GM12878 (cell line): ENCODE measurements at regions not wholly inside any gene's neighbourhood (a gene's known extent, or its start where the extent isn't known, plus 50 kb on each side); places are given as distances from the start of the nearest gene placed in this dataset.

ENCODE experiments used
- ATAC-seq: fragments of 200-7000 bp; cut with Tn5 transposase; 3 replicates; pipeline ENCODE4 v1.9.1; 2020; ENCODE audit warnings: mild to moderate bottlenecking, moderate library complexity
- BruUV-seq: library from RNA; stranded (reverse); fragments of 400-500 nt; replicated peaks from 2 replicates; lab custom pipeline; 2021; lab: Mats Ljungman, UMichigan
- CTCF ChIA-PET: fragments of 300-600 bp; sonication (Branson Sonifier 250); formaldehyde crosslinking; extraction: SDS; loops from one replicate; lab custom pipeline; 2021; ENCODE audit warnings: inconsistent platforms; lab: Yijun Ruan, JAX
- POLR2A ChIA-PET: fragments of 350-600 bp; formaldehyde crosslinking; extraction: SDS; loops from one replicate; lab custom pipeline; 2021; ENCODE audit warnings: inconsistent platforms; lab: Charles Lee
- RAD21 ChIA-PET: fragments of 300-600 bp; sonication (Branson Sonifier 250); formaldehyde crosslinking; loops from one replicate; lab custom pipeline; 2023; ENCODE audit warnings: antibody characterized with exemption; ENCODE audit not compliant: unreplicated experiment; lab: Charles Lee
- SMC1A ChIA-PET: fragments of 300-600 bp; sonication (Branson Sonifier 250); formaldehyde crosslinking; loops from one replicate; lab custom pipeline; 2023; ENCODE audit not compliant: unreplicated experiment, uncharacterized antibody; lab: Charles Lee
- DNase-seq: peaks from one replicate; pipeline ENCODE4 v3.0.0-alpha.2; 2011; ENCODE audit warnings: low read depth, low spot score
- FAIRE-seq: peaks from 3 replicates; lab custom pipeline; 2011; peaks lifted over from hg19 to GRCh38; lab: Jason Lieb, UNC
- H2AFZ ChIP-seq: 2 replicates; pipeline ENCODE4 v1.6.0; 2011; ENCODE audit warnings: low read depth, low read length, control low read depth; ENCODE audit not compliant: control insufficient read depth
- H3K27ac ChIP-seq: 2 replicates; pipeline ENCODE4 v1.5.1; 2011; ENCODE audit warnings: control low read depth; ENCODE audit not compliant: control insufficient read depth, insufficient read depth
- H3K27me3 ChIP-seq, 2 experiments: replicated peaks in 1 of 2; 2 replicates each; pipeline versions ENCODE4 v1.6.0 to v1.6.1; 2011; ENCODE audit warnings: low read length in 1 of 2; ENCODE audit not compliant: control insufficient read depth in 2 of 2, insufficient read depth in 2 of 2
- H3K36me3 ChIP-seq, 2 experiments: 2 replicates each; pipeline ENCODE4 v1.5.1; 2011; ENCODE audit warnings: low read length in 1 of 2; ENCODE audit not compliant: control insufficient read depth in 2 of 2, insufficient read depth in 2 of 2
- H3K4me1 ChIP-seq: 2 replicates; pipeline ENCODE4 v1.6.1; 2011; ENCODE audit warnings: mild to moderate bottlenecking, low read length, moderate library complexity, mixed read lengths; ENCODE audit not compliant: control insufficient read depth, insufficient read depth
- H3K4me2 ChIP-seq: 2 replicates; pipeline ENCODE4 v1.6.0; 2011; ENCODE audit warnings: control low read depth; ENCODE audit not compliant: control insufficient read depth, insufficient read depth
- H3K4me3 ChIP-seq: fragments of 200-600 bp; sonication (generic); 2 replicates; pipeline ENCODE4 v1.5.1; 2016
- H3K79me2 ChIP-seq: 2 replicates; pipeline ENCODE4 v1.6.0; 2011; ENCODE audit warnings: low read length; ENCODE audit not compliant: control insufficient read depth, insufficient read depth
- H3K9ac ChIP-seq: 2 replicates; pipeline ENCODE4 v1.8.0; 2011; ENCODE audit warnings: low read length, control low read depth, mixed read lengths; ENCODE audit not compliant: control insufficient read depth, insufficient read depth
- H3K9me3 ChIP-seq: replicated peaks from 3 replicates; pipeline ENCODE4 v1.5.1; 2011; ENCODE audit warnings: mild to moderate bottlenecking, low read length; ENCODE audit not compliant: control insufficient read depth, insufficient read depth
- H4K20me1 ChIP-seq: 2 replicates; pipeline ENCODE4 v1.6.0; 2011; ENCODE audit not compliant: control insufficient read depth, insufficient read depth
- CHD1 ChIP-seq: IDR thresholded peaks from 2 replicates; pipeline ENCODE4 v1.6.1; 2012; ENCODE audit warnings: low read depth, low read length, improper control_type of control experiment
- EED ChIP-seq: sonication (generic); IDR thresholded peaks from 2 replicates; pipeline ENCODE4 v1.6.1; 2016; ENCODE audit warnings: antibody characterized with exemption, low read depth
- FOXK2 ChIP-seq: fragments of 450-650 bp; IDR thresholded peaks from 2 replicates; pipeline ENCODE4 v1.6.1; 2017; ENCODE audit warnings: mild to moderate bottlenecking, moderate library complexity
- GATAD2B ChIP-seq: fragments of 450-650 bp; conservative IDR thresholded peaks from 2 replicates; pipeline ENCODE4 v1.6.1; 2017; ENCODE audit warnings: low read depth, mild to moderate bottlenecking, moderate library complexity
- KDM1A ChIP-seq: fragments of 200-600 bp; sonication (generic); IDR thresholded peaks from 2 replicates; pipeline ENCODE4 v1.6.1; 2016; ENCODE audit warnings: borderline replicate concordance
- NBN ChIP-seq: fragments of 450-650 bp; IDR thresholded peaks from 2 replicates; pipeline ENCODE4 v1.6.1; 2016
- NR2C1 ChIP-seq: fragments of 450-650 bp; IDR thresholded peaks from 2 replicates; pipeline ENCODE4 v1.6.1; 2017; ENCODE audit warnings: antibody characterized with exemption, mild to moderate bottlenecking, moderate library complexity
- NR2C2 ChIP-seq: IDR thresholded peaks from 2 replicates; pipeline ENCODE4 v1.6.1; 2011; ENCODE audit warnings: borderline replicate concordance, low read depth; ENCODE audit not compliant: control insufficient read depth, insufficient read length
- NRF1 ChIP-seq: conservative IDR thresholded peaks from 2 replicates; pipeline ENCODE4 v1.6.1; 2011; ENCODE audit warnings: mild to moderate bottlenecking, low read depth, low read length, improper control_type of control experiment
- POLR2AphosphoS5 ChIP-seq: IDR thresholded peaks from 2 replicates; pipeline ENCODE4 v1.6.1; 2011; ENCODE audit warnings: mild to moderate bottlenecking, low read length, inconsistent platforms
- RUNX3 ChIP-seq: IDR thresholded peaks from 2 replicates; pipeline ENCODE4 v1.6.1; 2012; ENCODE audit warnings: low read length, inconsistent platforms
- SP1 ChIP-seq: IDR thresholded peaks from one replicate; pipeline ENCODE4 v1.6.1; 2011; ENCODE audit warnings: low read depth, low read length
- SREBF1 ChIP-seq: IDR thresholded peaks from 2 replicates; pipeline ENCODE4 v1.6.1; 2012; ENCODE audit warnings: mild to moderate bottlenecking, low read length
- ZNF207 ChIP-seq: fragments of 450-650 bp; IDR thresholded peaks from 2 replicates; pipeline ENCODE4 v1.6.1; 2014; ENCODE audit warnings: antibody characterized with exemption, mild to moderate bottlenecking, borderline replicate concordance
- WGBS: methylation state at CpG from one replicate; pipeline ENCODE4 v1.1.6; 2016; ENCODE audit warnings: low lambda C conversion rate; ENCODE audit not compliant: insufficient replicate concordance, insufficient coverage; ENCODE audit errors: missing lambda C conversion rate; 5-methylcytosine and 5-hydroxymethylcytosine counted together
- in situ Hi-C: fragments of 300-500 bp; cut with MboI; formaldehyde crosslinking; loops from 9 replicates; pipeline ENCODE4 v1.14.3; 2018; ENCODE audit warnings: mixed read lengths
- intact Hi-C: fragments of 100-400 bp; cut with micrococcal nuclease; formaldehyde crosslinking; loops from one replicate; pipeline ENCODE4 v1.14.2; 2022; ENCODE audit not compliant: unreplicated experiment
- TF ChIP-seq, protein P1 (sequence below): IDR thresholded peaks from 2 replicates; pipeline ENCODE4 v1.6.1; 2012; ENCODE audit warnings: mild to moderate bottlenecking, low read depth, low read length
- TF ChIP-seq, protein P2 (sequence below): fragments of 450-650 bp; IDR thresholded peaks from 2 replicates; pipeline ENCODE4 v1.6.1; 2017; ENCODE audit warnings: borderline replicate concordance

DNA sequence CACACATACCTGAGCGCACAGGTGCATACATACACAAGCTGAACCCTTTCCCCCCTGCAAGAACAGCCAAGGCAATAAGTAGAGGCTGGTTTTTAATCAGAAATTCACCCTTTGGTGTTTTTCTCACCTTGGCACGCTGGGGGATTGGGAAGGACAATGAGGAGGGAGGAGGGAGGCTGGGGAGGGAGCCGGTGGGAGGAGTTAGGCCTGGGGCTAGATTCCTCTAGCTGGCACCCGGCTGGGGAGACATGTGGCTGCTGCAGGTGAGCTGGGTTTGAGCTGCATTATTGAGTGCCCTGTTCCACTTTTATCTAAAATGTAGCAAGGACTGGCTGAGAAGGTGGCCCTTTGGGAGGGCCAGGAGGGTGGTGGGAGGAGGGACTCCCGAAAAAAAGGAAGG is 97.8 kb upstream of the CSF3R start:
- no peaks in the 10 kb centered on the region for H3K79me2 ChIP-seq
- TF ChIP-seq NBN (no peak), KDM1A (no peak), FOXK2 (no peak), SP1 (no peak), EED (no peak), ZNF207 (no peak), SREBF1 (no peak), NR2C2 (no peak), GATAD2B (no peak), NR2C1 (no peak), CHD1 (no peak), RUNX3 (no peak), POLR2AphosphoS5 (no peak), NRF1 (no peak)
- TF ChIP-seq, protein P1, sequence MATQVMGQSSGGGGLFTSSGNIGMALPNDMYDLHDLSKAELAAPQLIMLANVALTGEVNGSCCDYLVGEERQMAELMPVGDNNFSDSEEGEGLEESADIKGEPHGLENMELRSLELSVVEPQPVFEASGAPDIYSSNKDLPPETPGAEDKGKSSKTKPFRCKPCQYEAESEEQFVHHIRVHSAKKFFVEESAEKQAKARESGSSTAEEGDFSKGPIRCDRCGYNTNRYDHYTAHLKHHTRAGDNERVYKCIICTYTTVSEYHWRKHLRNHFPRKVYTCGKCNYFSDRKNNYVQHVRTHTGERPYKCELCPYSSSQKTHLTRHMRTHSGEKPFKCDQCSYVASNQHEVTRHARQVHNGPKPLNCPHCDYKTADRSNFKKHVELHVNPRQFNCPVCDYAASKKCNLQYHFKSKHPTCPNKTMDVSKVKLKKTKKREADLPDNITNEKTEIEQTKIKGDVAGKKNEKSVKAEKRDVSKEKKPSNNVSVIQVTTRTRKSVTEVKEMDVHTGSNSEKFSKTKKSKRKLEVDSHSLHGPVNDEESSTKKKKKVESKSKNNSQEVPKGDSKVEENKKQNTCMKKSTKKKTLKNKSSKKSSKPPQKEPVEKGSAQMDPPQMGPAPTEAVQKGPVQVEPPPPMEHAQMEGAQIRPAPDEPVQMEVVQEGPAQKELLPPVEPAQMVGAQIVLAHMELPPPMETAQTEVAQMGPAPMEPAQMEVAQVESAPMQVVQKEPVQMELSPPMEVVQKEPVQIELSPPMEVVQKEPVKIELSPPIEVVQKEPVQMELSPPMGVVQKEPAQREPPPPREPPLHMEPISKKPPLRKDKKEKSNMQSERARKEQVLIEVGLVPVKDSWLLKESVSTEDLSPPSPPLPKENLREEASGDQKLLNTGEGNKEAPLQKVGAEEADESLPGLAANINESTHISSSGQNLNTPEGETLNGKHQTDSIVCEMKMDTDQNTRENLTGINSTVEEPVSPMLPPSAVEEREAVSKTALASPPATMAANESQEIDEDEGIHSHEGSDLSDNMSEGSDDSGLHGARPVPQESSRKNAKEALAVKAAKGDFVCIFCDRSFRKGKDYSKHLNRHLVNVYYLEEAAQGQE = no peak
- TF ChIP-seq, protein P2, sequence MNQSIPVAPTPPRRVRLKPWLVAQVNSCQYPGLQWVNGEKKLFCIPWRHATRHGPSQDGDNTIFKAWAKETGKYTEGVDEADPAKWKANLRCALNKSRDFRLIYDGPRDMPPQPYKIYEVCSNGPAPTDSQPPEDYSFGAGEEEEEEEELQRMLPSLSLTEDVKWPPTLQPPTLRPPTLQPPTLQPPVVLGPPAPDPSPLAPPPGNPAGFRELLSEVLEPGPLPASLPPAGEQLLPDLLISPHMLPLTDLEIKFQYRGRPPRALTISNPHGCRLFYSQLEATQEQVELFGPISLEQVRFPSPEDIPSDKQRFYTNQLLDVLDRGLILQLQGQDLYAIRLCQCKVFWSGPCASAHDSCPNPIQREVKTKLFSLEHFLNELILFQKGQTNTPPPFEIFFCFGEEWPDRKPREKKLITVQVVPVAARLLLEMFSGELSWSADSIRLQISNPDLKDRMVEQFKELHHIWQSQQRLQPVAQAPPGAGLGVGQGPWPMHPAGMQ = no peak
- TF ChIP-seq, all 136 proteins: peak for 0
- intact Hi-C loops = no loop called here
- Histone ChIP-seq H3K4me2 (no peak overlapping the region), H3K27me3 (peaks cover 0 to 4% of the 10 kb centered on the region in 2 experiments; a peak in 3 of 4 replicates), H3K9me3 (no peaks in the 10 kb centered on the region), H3K36me3 (no peaks in the 10 kb centered on the region), H2AFZ (no peak overlapping the region), H3K27ac (no peak overlapping the region), H3K9ac (no peak overlapping the region), H3K4me3 (no peak overlapping the region), H4K20me1 (no peaks in the 10 kb centered on the region), H3K4me1 (no peaks in the 10 kb centered on the region)
- no peak for ATAC-seq
- ChIA-PET POLR2A (no interaction called here), RAD21 (no interaction called here), CTCF (no interaction called here), SMC1A (no interaction called here)
- no TSS peak for BruUV-seq
- FAIRE-seq = no peak
- in situ Hi-C loops = no loop called here
- DNase-seq = no peak
- WGBS = 19% methylated on average over 4 of the region's 5 CpGs
